Prostate gland (tissue), 2 donors: ENCODE measurements at regions not wholly inside any gene's neighbourhood (a gene's known extent, or its start where the extent isn't known, plus 50 kb on each side); places are given as distances from the start of the nearest gene placed in this dataset.
"Not testable (repeated sequence)": the region's sequence is repeated elsewhere in the genome, so short reads cannot be mapped to it uniquely, and the experiment has no call there.

ENCODE experiments used
- DNase-seq: peaks from one replicate; pipeline ENCODE4 v3.0.0-alpha.2; 2019; ENCODE audit warnings: low spot score
- H3K27ac ChIP-seq, 2 donors: fragments of 200-600 bp; sonication (generic); 2 replicates each; pipeline ENCODE4 v1.5.1; 2017 to 2019
- H3K27me3 ChIP-seq: fragments of 200-600 bp; sonication (generic); replicated peaks from 2 replicates; pipeline ENCODE4 v1.5.1; 2019; ENCODE audit not compliant: insufficient read depth
- H3K36me3 ChIP-seq, 2 donors: fragments of 200-600 bp; sonication (generic); 1 replicate in 1 of 2; 2 replicates in 1 of 2; pipeline versions ENCODE4 v1.5.1 to v1.8.1; 2017 to 2019
- H3K4me1 ChIP-seq: fragments of 200-600 bp; sonication (generic); replicated peaks from 2 replicates; pipeline ENCODE4 v1.5.1; 2019
- H3K4me3 ChIP-seq, 2 donors: fragments of 200-600 bp; sonication (generic); 2 replicates each; pipeline ENCODE4 v1.5.1; 2017 to 2019
- H3K9me3 ChIP-seq: fragments of 200-600 bp; sonication (generic); 2 replicates; pipeline ENCODE4 v1.5.1; 2017
- CTCF ChIP-seq, 4 experiments: fragments of 200-600 bp in 2 of 4; fragments of 450-650 bp in 2 of 4; sonication (generic) in 2 of 4; IDR thresholded peaks; 1 replicate in 3 of 4; 2 replicates in 1 of 4; pipeline ENCODE4 v1.5.1; 2016 to 2019; ENCODE audit warnings: antibody characterized with exemption in 4 of 4, mild to moderate bottlenecking in 2 of 4, moderate library complexity in 2 of 4
- POLR2A ChIP-seq: fragments of 450-650 bp; IDR thresholded peaks from one replicate; pipeline ENCODE4 v1.6.1; 2016; ENCODE audit warnings: antibody characterized with exemption, mild to moderate bottlenecking
- POLR2AphosphoS5 ChIP-seq: sonication (generic); formaldehyde crosslinking; IDR thresholded peaks from one replicate; pipeline ENCODE4 v1.6.1; 2017; ENCODE audit warnings: antibody characterized with exemption
- WGBS: methylation state at CpG from one replicate; pipeline ENCODE4 v1.1.5; 2018; 5-methylcytosine and 5-hydroxymethylcytosine counted together
- intact Hi-C: fragments of 100-400 bp; cut with DNase I; formaldehyde crosslinking; loops from one replicate; pipeline ENCODE4 v1.14.2; 2022

- H3K36me3 ChIP-seq = no peaks in the 10 kb centered on the region
- H3K4me3 ChIP-seq = no peak overlapping the region
- H3K27ac ChIP-seq = no peak overlapping the region
- intact Hi-C loops = no loop called here
- no peaks in the 10 kb centered on the region for H3K4me1 ChIP-seq
- H3K27me3 ChIP-seq = no peaks in the 10 kb centered on the region
- no peak for DNase-seq
- H3K9me3 ChIP-seq = no peaks in the 10 kb centered on the region
- 8% methylated on average over 3 of the region's 3 CpGs for WGBS
- TF ChIP-seq POLR2AphosphoS5 (no peak), CTCF (IDR thresholded peaks at IDR 0.05) (no peak), POLR2A (no peak)
Measured at GRCh38 chr18:70822117-70822516, 533.3 kb downstream of the SOCS6 start.

- Histone ChIP-seq H3K9me3 (no peaks in the 10 kb centered on the region), H3K27me3 (no peaks in the 10 kb centered on the region), H3K4me1 (no peaks in the 10 kb centered on the region), H3K27ac (no peak overlapping the region), H3K4me3 (no peak overlapping the region), H3K36me3 (no peaks in the 10 kb centered on the region)
- 90% methylated on average over 8 of the region's 8 CpGs for WGBS
- TF ChIP-seq POLR2A = no peak
- no peak for TF ChIP-seq POLR2AphosphoS5
- no peak for TF ChIP-seq CTCF (IDR thresholded peaks at IDR 0.05)
- intact Hi-C loops = no loop called here
- no peak for DNase-seq
Measured at GRCh38 chr18:70808481-70809056, 519.7 kb downstream of the SOCS6 start.

- H3K4me3 ChIP-seq = no peak overlapping the region
- no peak for DNase-seq
- no peaks in the 10 kb centered on the region for H3K9me3 ChIP-seq
- intact Hi-C loops = no loop called here
- TF ChIP-seq CTCF (IDR thresholded peaks at IDR 0.05) (peak in 1 of 4 experiments; percentile 11), POLR2A (no peak)
- no peak overlapping the region for H3K27ac ChIP-seq
- H3K27me3 ChIP-seq = no peaks in the 10 kb centered on the region
- no peaks in the 10 kb centered on the region for H3K4me1 ChIP-seq
- H3K36me3 ChIP-seq = no peaks in the 10 kb centered on the region
- whole genome bisulfite sequencing = 15% methylated on average over 8 of the region's 8 CpGs
Measured at GRCh38 chr18:70781860-70782453, 493.1 kb downstream of the SOCS6 start.

- H3K4me3 ChIP-seq, intact Hi-C loops, DNase-seq, H3K9me3 ChIP-seq, H3K4me1 ChIP-seq, H3K27ac ChIP-seq, H3K27me3 ChIP-seq, H3K36me3 ChIP-seq: not testable (repeated sequence)
- WGBS = 94% methylated on average over 3 of the region's 3 CpGs
Measured at GRCh38 chr18:70766254-70766653, 477.4 kb downstream of the SOCS6 start.

GRCh38 chr18:70762812-70763211 lies 474.0 kb downstream of the SOCS6 start:
- Histone ChIP-seq H3K27ac (no peak overlapping the region), H3K4me1 (no peaks in the 10 kb centered on the region), H3K36me3 (no peaks in the 10 kb centered on the region), H3K27me3 (no peaks in the 10 kb centered on the region), H3K4me3 (no peak overlapping the region), H3K9me3 (no peaks in the 10 kb centered on the region)
- 85% methylated on average over 4 of the region's 4 CpGs for whole genome bisulfite sequencing
- TF ChIP-seq POLR2A = no peak
- no peak for TF ChIP-seq CTCF (IDR thresholded peaks at IDR 0.05)
- TF ChIP-seq POLR2AphosphoS5 = no peak
- intact Hi-C loops = no loop called here
- DNase-seq = no peak
